ENCODE measurements at regions not wholly inside any gene's neighbourhood (a gene's known extent, or its start where the extent isn't known, plus 50 kb on each side); places are given as distances from the start of the nearest gene placed in this dataset.

DNA sequence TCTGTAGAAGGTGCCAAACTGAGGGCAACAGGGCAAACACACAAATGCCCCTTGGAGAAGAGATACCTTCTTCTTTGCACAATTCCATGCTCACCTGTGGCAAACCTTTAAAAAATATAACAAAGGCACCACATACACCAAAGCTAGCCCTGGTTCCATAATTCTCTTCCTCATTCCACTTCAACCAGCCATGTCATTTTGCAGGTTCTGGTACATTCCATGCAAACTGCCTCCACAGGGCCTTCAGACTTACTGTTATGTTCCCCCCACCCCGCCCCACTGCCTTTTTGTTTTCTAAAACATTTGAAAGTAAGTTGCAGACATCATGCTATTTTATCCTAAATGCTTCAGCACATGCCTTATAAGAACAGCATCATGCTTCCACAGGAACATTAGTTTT, 269.0 kb downstream of the NSUN3 start:
- no peak for DNase-seq
- H3K36me3 ChIP-seq, result no peaks in the 10 kb centered on the region
- H3K27me3 ChIP-seq, result no peaks in the 10 kb centered on the region
- H3K4me3 ChIP-seq, result no peak overlapping the region
- intact Hi-C loops (cut with DNase I; ENCODE audit: low total_unique reads) (no loop called here), in situ Hi-C loops (cut with MboI; ENCODE audit: low pct_ligation_motif_present in 1 of 4, low pct_unique_long_range_greater_than_20kb in 1 of 4, low sequenced_read_pairs in 3 of 4) (no loop called here)
- WGBS, 2 donors (ENCODE audit: low coverage in 1 of 2), result 77 to 83% methylated on average over 1 of the region's 1 CpG
- no peak for TF ChIP-seq POLR2AphosphoS5 (IDR thresholded peaks at IDR 0.05)
- TF ChIP-seq, protein P1, sequence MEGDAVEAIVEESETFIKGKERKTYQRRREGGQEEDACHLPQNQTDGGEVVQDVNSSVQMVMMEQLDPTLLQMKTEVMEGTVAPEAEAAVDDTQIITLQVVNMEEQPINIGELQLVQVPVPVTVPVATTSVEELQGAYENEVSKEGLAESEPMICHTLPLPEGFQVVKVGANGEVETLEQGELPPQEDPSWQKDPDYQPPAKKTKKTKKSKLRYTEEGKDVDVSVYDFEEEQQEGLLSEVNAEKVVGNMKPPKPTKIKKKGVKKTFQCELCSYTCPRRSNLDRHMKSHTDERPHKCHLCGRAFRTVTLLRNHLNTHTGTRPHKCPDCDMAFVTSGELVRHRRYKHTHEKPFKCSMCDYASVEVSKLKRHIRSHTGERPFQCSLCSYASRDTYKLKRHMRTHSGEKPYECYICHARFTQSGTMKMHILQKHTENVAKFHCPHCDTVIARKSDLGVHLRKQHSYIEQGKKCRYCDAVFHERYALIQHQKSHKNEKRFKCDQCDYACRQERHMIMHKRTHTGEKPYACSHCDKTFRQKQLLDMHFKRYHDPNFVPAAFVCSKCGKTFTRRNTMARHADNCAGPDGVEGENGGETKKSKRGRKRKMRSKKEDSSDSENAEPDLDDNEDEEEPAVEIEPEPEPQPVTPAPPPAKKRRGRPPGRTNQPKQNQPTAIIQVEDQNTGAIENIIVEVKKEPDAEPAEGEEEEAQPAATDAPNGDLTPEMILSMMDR (IDR thresholded peaks at IDR 0.05), result no peak
- no peak for TF ChIP-seq EP300 (IDR thresholded peaks at IDR 0.05; ENCODE audit: low read depth)
- no peak for TF ChIP-seq POLR2A (IDR thresholded peaks at IDR 0.05)
- no peaks in the 10 kb centered on the region for H3K4me1 ChIP-seq
- no peak overlapping the region for H3K27ac ChIP-seq
- no peaks in the 10 kb centered on the region for H3K9me3 ChIP-seq

- peak; percentile 7 for DNase-seq
- no peak for TF ChIP-seq EP300 (IDR thresholded peaks at IDR 0.05; ENCODE audit: low read depth)
- TF ChIP-seq POLR2A (IDR thresholded peaks at IDR 0.05), result no peak
- TF ChIP-seq, protein P1 (IDR thresholded peaks at IDR 0.05), result peak; percentile 32 to 66 (median 45)
- no peaks in the 10 kb centered on the region for H3K4me1 ChIP-seq
- no peak overlapping the region for H3K27ac ChIP-seq
- no peaks in the 10 kb centered on the region for H3K27me3 ChIP-seq
- H3K4me3 ChIP-seq, result no peak overlapping the region
- no peaks in the 10 kb centered on the region for H3K36me3 ChIP-seq
- 46 to 51% methylated on average over 2 to 4 of the region's 4 CpGs for WGBS, 2 donors (ENCODE audit: low coverage in 1 of 2)
- intact Hi-C loops (cut with DNase I; ENCODE audit: low total_unique reads), result loop anchor here (1.0 kb wide), 1 partner anchor 14 kb away; no protein-coding TSS in a partner anchor
- in situ Hi-C loops (cut with MboI; ENCODE audit: low pct_ligation_motif_present in 1 of 4, low pct_unique_long_range_greater_than_20kb in 1 of 4, low sequenced_read_pairs in 3 of 4), result no loop called here
- no peaks in the 10 kb centered on the region for H3K9me3 ChIP-seq
Observed at GRCh38 chr3:94336046-94336753, 273.3 kb downstream of the NSUN3 start.

DNA sequence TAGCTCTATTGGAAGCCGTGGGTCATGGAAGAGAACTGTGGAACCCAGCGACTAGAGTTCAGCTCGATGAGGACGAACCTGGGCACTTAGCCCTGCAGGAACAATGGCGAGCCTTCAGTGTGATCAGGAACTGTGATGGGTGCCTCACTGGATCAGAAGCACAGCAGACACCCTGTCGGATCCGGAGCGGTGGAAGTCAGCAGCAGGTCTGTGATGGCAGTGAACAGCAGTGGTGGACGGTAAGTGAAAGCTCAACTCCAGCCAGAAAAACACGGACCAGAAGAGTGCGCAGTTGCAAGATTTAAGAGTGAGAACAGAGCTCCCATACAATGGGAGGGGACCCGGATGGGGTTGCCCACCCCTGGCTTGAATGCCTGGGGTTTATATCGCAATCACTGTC, 282.2 kb downstream of the NSUN3 start:
- 50 to 90% methylated on average over 2 to 13 of the region's 13 CpGs for WGBS, 2 donors (ENCODE audit: low coverage in 1 of 2)
- intact Hi-C loops (cut with DNase I; ENCODE audit: low total_unique reads) (no loop called here), in situ Hi-C loops (cut with MboI; ENCODE audit: low pct_ligation_motif_present in 1 of 4, low pct_unique_long_range_greater_than_20kb in 1 of 4, low sequenced_read_pairs in 3 of 4) (no loop called here)
- Histone ChIP-seq H3K27me3 (no peaks in the 10 kb centered on the region), H3K9me3 (no peaks in the 10 kb centered on the region), H3K4me3 (no peak overlapping the region), H3K27ac (no peak overlapping the region), H3K36me3 (no peaks in the 10 kb centered on the region), H3K4me1 (no peaks in the 10 kb centered on the region)
- DNase-seq, result no peak
- no peak for TF ChIP-seq POLR2A (IDR thresholded peaks at IDR 0.05)
- TF ChIP-seq EP300 (IDR thresholded peaks at IDR 0.05; ENCODE audit: low read depth), result no peak
- TF ChIP-seq, protein P1 (IDR thresholded peaks at IDR 0.05), result no peak
- TF ChIP-seq POLR2AphosphoS5 (IDR thresholded peaks at IDR 0.05), result no peak

DNA sequence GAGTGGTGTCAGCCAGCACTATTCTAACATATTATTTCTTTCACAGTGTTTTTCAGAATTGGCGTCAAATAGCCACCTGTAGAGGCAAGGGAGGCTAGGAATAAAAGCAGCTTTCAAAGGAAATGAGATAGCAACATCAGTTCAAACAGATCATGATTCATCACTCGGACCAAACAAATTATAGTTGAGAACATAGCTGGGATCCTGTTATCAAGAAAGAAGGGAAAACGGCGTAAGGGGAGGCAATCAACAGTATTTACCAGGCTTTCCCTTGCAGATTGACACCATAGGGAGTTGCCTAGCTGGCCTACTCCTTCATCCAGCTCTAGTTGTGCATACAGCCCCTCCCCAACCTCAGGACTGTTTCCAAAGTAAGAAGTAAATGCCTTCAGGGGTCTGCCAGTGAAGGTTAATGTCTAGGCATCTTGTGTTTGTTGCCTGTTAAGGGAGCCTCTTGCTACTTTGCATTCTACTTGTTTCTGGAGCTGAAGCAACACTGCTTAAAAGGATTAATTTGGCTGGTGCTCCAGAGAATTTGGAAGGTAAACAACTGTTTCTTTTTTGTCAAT, 286.5 kb downstream of the NSUN3 start:
- TF ChIP-seq POLR2A (IDR thresholded peaks at IDR 0.05), result no peak
- no peak for TF ChIP-seq POLR2AphosphoS5 (IDR thresholded peaks at IDR 0.05)
- TF ChIP-seq, protein P1 (IDR thresholded peaks at IDR 0.05), result no peak
- no peak for TF ChIP-seq EP300 (IDR thresholded peaks at IDR 0.05; ENCODE audit: low read depth)
- Histone ChIP-seq H3K36me3 (no peaks in the 10 kb centered on the region), H3K27me3 (no peaks in the 10 kb centered on the region), H3K9me3 (no peaks in the 10 kb centered on the region), H3K4me1 (no peaks in the 10 kb centered on the region), H3K4me3 (no peak overlapping the region), H3K27ac (no peak overlapping the region)
- no peak for DNase-seq
- intact Hi-C loops (cut with DNase I; ENCODE audit: low total_unique reads) (no loop called here), in situ Hi-C loops (cut with MboI; ENCODE audit: low pct_ligation_motif_present in 1 of 4, low pct_unique_long_range_greater_than_20kb in 1 of 4, low sequenced_read_pairs in 3 of 4) (no loop called here)
- 70 to 78% methylated on average over 3 to 4 of the region's 4 CpGs for WGBS, 2 donors (ENCODE audit: low coverage in 1 of 2)

All from transverse colon (tissue), 4 donors.